ENCODE measurements at regions not wholly inside any gene's neighbourhood (a gene's known extent, or its start where the extent isn't known, plus 50 kb on each side); places are given as distances from the start of the nearest gene placed in this dataset.

GRCh38 chr2:207473931-207474235 is 55.9 kb upstream of the CREB1 start:
- no peak for TF ChIP-seq CTCF (IDR thresholded peaks at IDR 0.05; ENCODE audit: unreplicated experiment in 3 of 3)
- H3K9me3 Mint-ChIP-seq, result no peaks in the 10 kb centered on the region
- H3K4me3 Mint-ChIP-seq, result no peak overlapping the region
- no peaks in the 10 kb centered on the region for H3K27me3 Mint-ChIP-seq (ENCODE audit: low read depth)
- H3K4me1 Mint-ChIP-seq, result peaks cover 32% of the 10 kb centered on the region
- H3K27ac Mint-ChIP-seq, result peak overlapping the region; percentile 37 to 87 (median 48)
- H3K36me3 Mint-ChIP-seq (ENCODE audit: low read depth), result no peaks in the 10 kb centered on the region

GRCh38 chr2:207474863-207475485 is 54.8 kb upstream of the CREB1 start:
- Mint-ChIP-seq H3K4me1 (peaks cover 32% of the 10 kb centered on the region), H3K27ac (peak overlapping the region in 2 of 3 experiments; percentile 46 to 51), H3K27me3 (ENCODE audit: low read depth) (no peaks in the 10 kb centered on the region), H3K36me3 (ENCODE audit: low read depth) (no peaks in the 10 kb centered on the region), H3K4me3 (no peak overlapping the region), H3K9me3 (no peaks in the 10 kb centered on the region)
- peak; percentile 68 to 86 (median 74) for TF ChIP-seq CTCF (IDR thresholded peaks at IDR 0.05; ENCODE audit: unreplicated experiment in 3 of 3)

GRCh38 chr2:207475546-207475945 is 54.2 kb upstream of the CREB1 start:
- Mint-ChIP-seq H3K4me3 (no peak overlapping the region), H3K36me3 (ENCODE audit: low read depth) (no peaks in the 10 kb centered on the region), H3K27ac (peak overlapping the region in 1 of 3 experiments; percentile 46), H3K9me3 (no peaks in the 10 kb centered on the region), H3K27me3 (ENCODE audit: low read depth) (no peaks in the 10 kb centered on the region), H3K4me1 (peaks cover 27% of the 10 kb centered on the region)
- TF ChIP-seq CTCF (IDR thresholded peaks at IDR 0.05; ENCODE audit: unreplicated experiment in 3 of 3), result no peak

- Mint-ChIP-seq H3K4me1 (peaks cover 19% of the 10 kb centered on the region), H3K4me3 (no peak overlapping the region), H3K36me3 (ENCODE audit: low read depth) (no peaks in the 10 kb centered on the region), H3K9me3 (no peaks in the 10 kb centered on the region), H3K27me3 (ENCODE audit: low read depth) (no peaks in the 10 kb centered on the region), H3K27ac (no peak overlapping the region)
- no peak for TF ChIP-seq CTCF (IDR thresholded peaks at IDR 0.05; ENCODE audit: unreplicated experiment in 3 of 3)
Measured at GRCh38 chr2:207477896-207478295, 51.9 kb upstream of the CREB1 start.

GRCh38 chr2:207478572-207478971 is 51.2 kb upstream of the CREB1 start:
- Mint-ChIP-seq H3K27me3 (ENCODE audit: low read depth) (no peaks in the 10 kb centered on the region), H3K9me3 (no peaks in the 10 kb centered on the region), H3K36me3 (ENCODE audit: low read depth) (no peaks in the 10 kb centered on the region), H3K27ac (no peak overlapping the region), H3K4me1 (peaks cover 17% of the 10 kb centered on the region), H3K4me3 (no peak overlapping the region)
- TF ChIP-seq CTCF (IDR thresholded peaks at IDR 0.05; ENCODE audit: unreplicated experiment in 3 of 3), result no peak

- Mint-ChIP-seq H3K9me3 (no peaks in the 10 kb centered on the region), H3K27me3 (ENCODE audit: low read depth) (peaks cover 4% of the 10 kb centered on the region), H3K27ac (no peak overlapping the region), H3K4me1 (peaks cover 19% of the 10 kb centered on the region), H3K36me3 (ENCODE audit: low read depth) (no peaks in the 10 kb centered on the region), H3K4me3 (no peak overlapping the region)
- no peak for TF ChIP-seq CTCF (IDR thresholded peaks at IDR 0.05; ENCODE audit: unreplicated experiment in 3 of 3)
Measured at GRCh38 chr2:207479198-207479785, 50.5 kb upstream of the CREB1 start.
